ENCODE measurements at regions not wholly inside any gene's neighbourhood (a gene's known extent, or its start where the extent isn't known, plus 50 kb on each side); places are given as distances from the start of the nearest gene placed in this dataset.

DNA sequence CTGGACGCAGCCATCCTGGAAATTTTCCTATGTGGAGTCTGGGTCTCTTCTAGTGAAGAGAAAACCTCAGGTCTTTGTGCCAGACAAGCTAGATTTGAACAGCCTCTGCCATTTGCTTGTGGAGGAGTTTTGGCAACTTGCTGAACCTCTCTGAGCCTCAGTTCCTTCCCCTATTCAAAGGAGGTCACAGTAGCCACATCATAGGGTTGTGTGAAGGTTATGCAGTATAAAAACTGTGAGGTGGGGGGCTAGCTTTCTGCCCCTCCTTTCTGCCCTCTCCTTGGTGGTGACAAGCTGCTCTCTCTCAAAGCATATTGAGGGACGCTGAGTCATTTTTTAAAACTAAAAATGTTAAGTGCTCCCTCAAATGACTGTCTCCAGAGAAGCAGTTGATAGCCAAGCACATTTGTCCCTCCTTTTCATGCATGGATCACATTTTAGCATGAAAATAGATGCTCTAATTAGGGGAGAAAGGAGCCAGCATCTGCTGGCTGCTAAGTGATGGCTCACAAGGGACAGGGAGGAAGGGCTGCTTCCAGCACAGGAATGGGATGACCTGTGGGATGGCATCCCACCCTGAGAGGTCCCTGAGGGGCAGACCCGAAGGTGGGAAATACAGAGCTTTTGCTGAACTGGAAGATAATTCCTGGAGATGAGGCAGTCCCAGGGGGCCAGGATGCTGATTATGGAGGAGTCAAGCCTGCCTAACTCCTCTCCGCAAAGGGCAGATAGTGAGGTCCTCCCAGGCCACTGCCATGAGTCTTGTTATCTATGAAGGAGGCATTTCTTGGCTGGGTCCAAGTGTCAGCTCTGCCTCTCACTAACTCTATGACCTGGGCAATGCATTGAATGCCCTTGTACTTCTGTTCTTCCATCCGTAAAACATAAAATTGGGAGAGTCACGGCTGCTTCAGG, 218.8 kb downstream of the RAB11FIP4 start:
- no peaks in the 10 kb centered on the region for H3K36me3 ChIP-seq (ENCODE audit: control insufficient read depth, insufficient read depth, low read length)
- H3K4me1 ChIP-seq: no peaks in the 10 kb centered on the region
- no peak overlapping the region for H3K9ac ChIP-seq
- H3K4me2 ChIP-seq (ENCODE audit: low read length): no peak overlapping the region
- H3K4me3 ChIP-seq (ENCODE audit: low read depth, low read length): no peak overlapping the region
- H3K79me2 ChIP-seq: no peaks in the 10 kb centered on the region
- no peak overlapping the region for H3K27ac ChIP-seq
- H3K27me3 ChIP-seq (ENCODE audit: control insufficient read depth, insufficient read depth, low read length): no peaks in the 10 kb centered on the region
- H2AFZ ChIP-seq: no peak overlapping the region
- H3K9me3 ChIP-seq (ENCODE audit: control insufficient read depth, low read length): no peaks in the 10 kb centered on the region
- TF ChIP-seq CTCF (IDR thresholded peaks at IDR 0.05): no peak

DNA sequence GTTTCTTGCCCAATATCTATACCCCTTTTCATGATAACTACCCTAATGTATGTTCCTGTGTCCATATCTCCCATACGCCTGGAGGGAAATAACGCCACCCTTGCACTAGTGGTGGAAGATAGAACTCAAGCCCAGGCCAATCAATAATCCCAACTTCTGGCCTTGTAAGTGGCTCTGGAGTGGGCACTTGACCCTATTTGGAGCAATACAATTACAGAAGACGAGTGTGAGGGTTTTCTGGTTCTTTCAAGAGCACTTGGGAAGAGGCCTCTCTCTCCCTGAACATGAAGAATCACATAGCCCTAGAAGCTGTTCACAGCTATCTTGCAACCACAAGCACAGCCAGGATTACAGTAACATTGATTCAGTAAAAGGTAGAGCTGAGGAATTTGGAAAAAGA, 217.9 kb downstream of the RAB11FIP4 start:
- no peaks in the 10 kb centered on the region for H3K36me3 ChIP-seq (ENCODE audit: control insufficient read depth, insufficient read depth, low read length)
- no peak overlapping the region for H3K4me2 ChIP-seq (ENCODE audit: low read length)
- no peaks in the 10 kb centered on the region for H3K27me3 ChIP-seq (ENCODE audit: control insufficient read depth, insufficient read depth, low read length)
- no peak overlapping the region for H3K4me3 ChIP-seq (ENCODE audit: low read depth, low read length)
- H3K9ac ChIP-seq: no peak overlapping the region
- no peaks in the 10 kb centered on the region for H3K4me1 ChIP-seq
- H2AFZ ChIP-seq: no peak overlapping the region
- H3K9me3 ChIP-seq (ENCODE audit: control insufficient read depth, low read length): no peaks in the 10 kb centered on the region
- no peaks in the 10 kb centered on the region for H3K79me2 ChIP-seq
- H3K27ac ChIP-seq: no peak overlapping the region
- no peak for TF ChIP-seq CTCF (IDR thresholded peaks at IDR 0.05)

DNA sequence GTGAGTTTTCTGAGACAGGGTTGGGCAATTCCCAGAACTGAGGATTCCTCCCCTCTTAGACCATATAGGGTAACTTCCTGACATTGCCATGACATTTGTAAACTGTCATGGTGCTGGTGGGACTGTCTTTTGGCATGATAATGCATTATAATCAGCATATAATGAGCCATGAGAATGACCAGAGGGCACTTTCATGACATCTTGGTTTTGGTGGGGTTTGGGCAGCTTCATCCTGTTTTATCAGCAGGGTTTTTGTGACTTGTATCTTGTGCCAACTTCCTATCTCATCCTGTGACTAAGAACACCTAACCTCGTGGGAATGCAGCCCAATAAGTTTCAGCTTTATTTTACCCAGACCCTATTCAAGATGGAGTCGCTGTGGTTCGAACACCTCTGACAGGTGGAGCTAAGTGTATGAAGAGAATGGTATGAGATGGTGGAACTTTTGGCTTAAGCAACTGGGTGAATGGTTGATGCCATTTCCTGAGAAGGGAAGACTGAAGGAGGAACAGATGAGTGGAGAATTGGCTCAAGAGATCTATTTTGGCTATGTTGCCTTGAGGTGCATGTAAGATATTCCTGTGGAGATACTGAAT, 217.3 kb downstream of the RAB11FIP4 start:
- H3K36me3 ChIP-seq (ENCODE audit: control insufficient read depth, insufficient read depth, low read length): no peaks in the 10 kb centered on the region

DNA sequence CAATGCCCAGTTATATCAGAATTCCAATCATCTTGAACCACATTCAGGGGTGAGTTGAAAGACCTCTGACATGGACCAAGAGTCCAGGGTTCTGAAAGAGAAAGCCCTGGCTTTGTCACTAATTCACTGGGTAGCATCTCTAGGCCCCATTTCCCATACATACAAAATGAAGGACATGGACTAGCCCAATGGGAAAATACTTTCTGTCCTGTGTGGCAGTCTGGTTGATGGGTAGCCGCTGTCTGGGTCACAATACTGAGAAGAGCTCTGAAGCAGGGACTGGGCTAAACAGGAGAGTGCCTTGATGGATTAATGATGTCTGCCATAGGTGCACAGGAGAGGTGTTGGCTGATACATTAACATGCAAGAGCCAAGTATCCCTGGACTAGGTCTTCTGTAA, 214.3 kb downstream of the RAB11FIP4 start:
- Histone ChIP-seq H3K36me3 (ENCODE audit: control insufficient read depth, insufficient read depth, low read length) (no peaks in the 10 kb centered on the region), H2AFZ (no peak overlapping the region), H3K27ac (no peak overlapping the region), H3K9ac (no peak overlapping the region), H3K79me2 (no peaks in the 10 kb centered on the region), H3K9me3 (ENCODE audit: control insufficient read depth, low read length) (no peaks in the 10 kb centered on the region), H3K4me2 (ENCODE audit: low read length) (no peak overlapping the region), H3K27me3 (ENCODE audit: control insufficient read depth, insufficient read depth, low read length) (no peaks in the 10 kb centered on the region), H3K4me1 (no peaks in the 10 kb centered on the region), H3K4me3 (ENCODE audit: low read depth, low read length) (no peak overlapping the region)
- no peak for TF ChIP-seq CTCF (IDR thresholded peaks at IDR 0.05)

More for the DNA sequence above, 217.3 kb downstream of the RAB11FIP4 start:
- Histone ChIP-seq H3K9me3 (ENCODE audit: control insufficient read depth, low read length) (no peaks in the 10 kb centered on the region), H3K27me3 (ENCODE audit: control insufficient read depth, insufficient read depth, low read length) (no peaks in the 10 kb centered on the region), H3K9ac (no peak overlapping the region), H3K4me1 (no peaks in the 10 kb centered on the region), H2AFZ (no peak overlapping the region), H3K4me2 (ENCODE audit: low read length) (no peak overlapping the region), H3K79me2 (no peaks in the 10 kb centered on the region), H3K27ac (no peak overlapping the region), H3K4me3 (ENCODE audit: low read depth, low read length) (no peak overlapping the region)
- no peak for TF ChIP-seq CTCF (IDR thresholded peaks at IDR 0.05)

Data from parathyroid adenoma (tissue), 2 donors.